GM12875 (cell line): ENCODE measurements at regions not wholly inside any gene's neighbourhood (a gene's known extent, or its start where the extent isn't known, plus 50 kb on each side); places are given as distances from the start of the nearest gene placed in this dataset.

Experiments
- H3K4me3 ChIP-seq: one replicate; pipeline ENCODE4 v1.5.1; 2011; ENCODE audit warnings: low read depth, low read length, control low read depth
- CTCF ChIP-seq: IDR thresholded peaks from 2 replicates; pipeline ENCODE4 v1.5.1; 2011; ENCODE audit warnings: low read depth, mild to moderate bottlenecking, control low read depth, inconsistent platforms, low read length, moderate library complexity, borderline replicate concordance; ENCODE audit not compliant: insufficient read depth

- H3K4me3 ChIP-seq, result no peak overlapping the region
- no peak for TF ChIP-seq CTCF
These were observed 189.6 kb upstream of the SOX5 start for GRCh38 chr12:24139035-24139434.

- no peak for TF ChIP-seq CTCF
- no peak overlapping the region for H3K4me3 ChIP-seq
These were observed 188.6 kb upstream of the SOX5 start for GRCh38 chr12:24138041-24138440.

- no peak overlapping the region for H3K4me3 ChIP-seq
- no peak for TF ChIP-seq CTCF
These were observed 185.8 kb upstream of the SOX5 start for GRCh38 chr12:24135158-24135850.

GRCh38 chr12:24134092-24134491 lies 184.6 kb upstream of the SOX5 start:
- no peak for TF ChIP-seq CTCF
- H3K4me3 ChIP-seq, result no peak overlapping the region

- TF ChIP-seq CTCF, result no peak
These were observed 183.9 kb upstream of the SOX5 start for GRCh38 chr12:24133384-24133783.

GRCh38 chr12:24127919-24128721 lies 178.7 kb upstream of the SOX5 start:
- no peak overlapping the region for H3K4me3 ChIP-seq
- TF ChIP-seq CTCF, result no peak

More at GRCh38 chr12:24133384-24133783, 183.9 kb upstream of the SOX5 start:
- H3K4me3 ChIP-seq, result no peak overlapping the region

GRCh38 chr12:24125280-24125679 lies 175.8 kb upstream of the SOX5 start:
- TF ChIP-seq CTCF, result no peak
- H3K4me3 ChIP-seq, result no peak overlapping the region
